GM21723 (cell line): ENCODE measurements at regions not wholly inside any gene's neighbourhood (a gene's known extent, or its start where the extent isn't known, plus 50 kb on each side); places are given as distances from the start of the nearest gene placed in this dataset.
"Not testable (repeated sequence)": the region's sequence is repeated elsewhere in the genome, so short reads cannot be mapped to it uniquely, and the experiment has no call there.

Experiments
- ATAC-seq: cut with Tn5 transposase; IDR thresholded peaks from one replicate; pipeline ENCODE4 v1.9.1; 2021; ENCODE audit warnings: mild to moderate bottlenecking, moderate library complexity; ENCODE audit not compliant: unreplicated experiment

- no peak for ATAC-seq
Observed at GRCh38 chr4:187098429-187098828, 374.8 kb upstream of the FAT1 start.

DNA sequence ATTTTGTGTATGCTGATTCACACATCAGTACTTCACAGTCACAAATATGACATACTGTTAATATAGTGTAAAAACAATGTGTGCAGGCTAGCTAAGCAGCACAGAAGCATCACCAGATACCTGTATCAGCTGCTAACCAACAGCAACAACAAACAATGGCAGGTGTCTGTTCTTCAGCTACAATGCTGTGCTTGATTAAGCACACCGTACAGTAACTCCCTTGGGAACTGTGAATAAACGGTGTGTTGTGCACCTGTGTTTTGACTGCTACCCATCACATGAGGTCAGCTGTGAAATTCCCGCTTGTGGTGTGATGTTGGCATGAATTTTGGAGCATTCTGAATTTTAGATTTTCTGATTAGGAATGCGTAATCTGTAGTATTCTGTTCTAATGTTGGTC, 379.7 kb upstream of the FAT1 start:
- no peak for ATAC-seq

DNA sequence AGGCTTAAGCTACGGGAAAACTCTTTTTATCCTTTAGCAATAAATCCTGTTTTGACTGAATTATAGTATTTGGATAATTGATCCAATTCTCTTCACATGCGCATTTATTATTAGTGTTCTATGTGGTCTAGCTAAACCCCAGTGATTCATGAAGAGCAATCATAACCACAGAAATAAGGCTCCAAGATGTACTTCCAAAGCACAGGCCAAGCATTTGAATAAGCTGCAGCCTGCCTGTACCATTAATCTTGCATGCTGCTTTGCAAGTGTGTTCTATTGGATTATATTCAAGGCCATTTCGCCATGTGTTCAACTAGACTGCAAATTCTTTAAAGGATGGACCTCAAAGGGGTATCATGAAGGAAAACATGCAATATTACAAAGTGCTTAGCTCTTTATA, 385.2 kb upstream of the FAT1 start:
- ATAC-seq: no peak

DNA sequence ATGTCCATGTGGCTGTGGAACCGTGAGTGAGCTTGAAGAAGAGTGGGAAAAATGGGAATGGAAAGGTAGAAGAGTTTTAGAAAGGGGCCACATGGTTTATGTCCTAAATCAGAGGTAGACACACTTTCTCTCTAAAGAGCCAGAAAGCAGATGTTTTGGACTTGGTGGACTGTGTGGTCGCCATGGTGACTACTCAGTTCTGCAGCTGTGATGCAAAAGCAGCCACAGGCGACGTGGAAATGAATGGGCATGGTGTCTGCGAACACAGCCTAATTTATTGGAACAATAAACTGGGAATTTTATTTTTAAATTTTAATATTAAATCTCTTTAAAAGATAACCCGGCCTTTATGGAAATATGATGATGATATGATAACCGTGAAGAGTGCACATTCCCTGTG, 386.0 kb upstream of the FAT1 start:
- no peak for ATAC-seq

- ATAC-seq: no peak
Observed at GRCh38 chr4:187118166-187118565, 394.5 kb upstream of the FAT1 start.

GRCh38 chr4:187118602-187119120, 395.0 kb upstream of the FAT1 start:
- no peak for ATAC-seq

DNA sequence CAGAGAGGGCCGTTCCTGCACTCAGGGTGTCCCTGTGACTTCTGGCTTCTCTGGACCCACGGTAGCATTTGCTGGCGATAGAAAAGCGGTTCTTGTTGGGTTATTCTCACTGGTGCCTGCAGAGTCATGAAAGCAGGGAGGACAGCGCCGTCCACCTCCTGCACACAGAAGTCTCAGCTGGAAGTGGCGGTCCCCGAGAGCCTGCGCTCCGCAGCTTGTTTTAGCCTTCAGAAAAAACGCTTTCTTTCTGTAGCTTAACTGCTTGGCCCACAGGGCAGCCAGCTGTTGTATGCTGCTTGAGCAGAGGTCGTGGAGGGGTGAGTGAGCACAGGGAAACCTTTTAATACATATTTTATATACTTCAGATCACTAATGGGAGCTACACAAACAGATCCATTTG, 400.7 kb upstream of the FAT1 start:
- no peak for ATAC-seq

GRCh38 chr4:187125062-187125461, 401.4 kb upstream of the FAT1 start:
- ATAC-seq: no peak

GRCh38 chr4:187127456-187127855, 403.8 kb upstream of the FAT1 start:
- ATAC-seq: no peak

GRCh38 chr4:187128222-187128621, 404.6 kb upstream of the FAT1 start:
- ATAC-seq: no peak

DNA sequence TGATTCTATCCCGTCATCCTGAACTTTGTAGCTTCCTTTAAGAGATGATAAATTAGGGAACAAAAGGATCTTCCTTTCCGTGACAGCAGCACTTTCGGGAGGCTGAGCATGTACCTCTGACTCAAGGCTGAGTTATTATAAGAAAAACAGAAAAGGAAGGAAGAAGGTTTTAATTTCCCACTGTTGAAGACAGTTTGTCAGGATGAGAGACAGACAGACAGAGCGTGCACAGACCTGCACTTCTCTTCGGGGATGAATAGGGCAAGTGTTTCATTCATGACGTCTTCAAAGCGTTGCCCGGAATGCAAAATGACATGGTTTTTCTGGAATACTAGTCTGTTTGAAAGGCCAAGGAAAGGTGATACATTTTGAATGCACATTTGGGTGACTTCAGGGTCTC, 405.3 kb upstream of the FAT1 start:
- no peak for ATAC-seq

DNA sequence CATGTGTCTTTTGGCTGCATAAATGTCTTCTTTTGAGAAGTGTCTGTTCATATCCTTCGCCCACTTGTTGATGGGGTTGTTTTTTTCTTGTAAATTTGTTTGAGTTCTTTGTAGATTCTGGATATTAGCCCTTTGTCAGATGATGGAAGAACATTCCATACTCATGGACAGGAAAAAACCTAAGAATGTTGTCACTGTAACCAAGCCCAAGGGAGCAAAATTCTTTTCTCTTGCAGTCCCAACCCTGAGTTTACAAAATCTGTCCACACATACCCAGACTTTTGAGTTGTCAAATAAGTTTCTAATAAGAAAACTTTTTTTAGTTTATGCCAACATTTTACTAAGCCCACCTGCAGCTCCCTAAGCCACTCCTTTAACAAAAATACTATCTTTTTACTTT, 408.2 kb upstream of the FAT1 start:
- ATAC-seq: not testable (repeated sequence)

DNA sequence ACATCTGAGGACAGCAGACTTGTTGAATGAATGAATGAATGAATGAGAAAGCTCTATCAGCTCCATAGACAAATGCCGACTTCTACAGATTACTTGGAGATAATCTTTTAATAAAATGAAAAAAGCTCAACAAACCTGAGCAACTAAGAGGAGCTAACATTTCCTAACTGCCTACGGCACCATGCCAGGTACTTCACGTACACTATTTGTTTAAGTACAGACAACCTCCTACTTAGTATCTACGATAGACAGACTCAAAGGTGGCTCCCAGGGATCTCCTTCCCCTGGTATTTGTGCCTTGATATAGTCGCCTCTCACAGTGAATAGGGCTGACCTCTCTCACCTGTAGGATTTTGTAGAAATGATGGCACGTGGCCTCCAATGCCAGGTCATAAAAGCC, 412.2 kb upstream of the FAT1 start:
- no peak for ATAC-seq

GRCh38 chr4:187139141-187139540, 415.5 kb upstream of the FAT1 start:
- no peak for ATAC-seq

GRCh38 chr4:187141101-187141500, 417.4 kb upstream of the FAT1 start:
- ATAC-seq: no peak

DNA sequence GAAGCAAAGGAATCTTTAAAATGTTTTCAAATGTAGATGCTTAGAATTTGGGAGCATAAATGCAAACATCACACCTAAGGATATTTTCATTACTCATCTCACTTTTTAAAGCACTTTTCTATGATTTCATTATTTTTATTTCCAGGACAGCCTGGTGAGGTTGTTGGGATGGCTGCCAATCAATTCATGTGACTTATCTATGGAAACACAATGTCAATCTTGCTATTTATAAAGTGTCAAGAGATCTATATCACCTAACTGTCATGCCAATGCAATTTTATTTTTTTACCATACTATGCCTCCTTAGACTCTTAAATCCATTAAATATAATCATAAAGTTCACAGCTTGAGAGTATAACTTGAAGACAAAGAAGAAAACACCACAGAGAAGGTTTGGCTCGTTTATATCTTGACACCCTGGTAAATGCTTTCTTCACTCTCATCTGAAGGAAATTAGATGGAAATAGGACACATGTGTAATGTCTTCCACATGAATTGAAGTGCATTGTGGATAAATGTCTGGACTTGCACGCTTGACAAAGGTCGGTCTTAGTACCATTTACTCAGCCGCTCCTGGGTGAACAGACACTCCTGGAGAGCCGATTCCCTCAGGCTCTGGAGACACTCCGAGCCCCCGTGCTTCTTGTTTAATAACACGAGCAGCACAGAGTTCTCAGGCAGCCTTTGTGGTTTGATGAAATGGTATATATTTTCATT, 425.7 kb upstream of the FAT1 start:
- no peak for ATAC-seq

- no peak for ATAC-seq
Observed at GRCh38 chr4:187157380-187157958, 433.8 kb upstream of the FAT1 start.

DNA sequence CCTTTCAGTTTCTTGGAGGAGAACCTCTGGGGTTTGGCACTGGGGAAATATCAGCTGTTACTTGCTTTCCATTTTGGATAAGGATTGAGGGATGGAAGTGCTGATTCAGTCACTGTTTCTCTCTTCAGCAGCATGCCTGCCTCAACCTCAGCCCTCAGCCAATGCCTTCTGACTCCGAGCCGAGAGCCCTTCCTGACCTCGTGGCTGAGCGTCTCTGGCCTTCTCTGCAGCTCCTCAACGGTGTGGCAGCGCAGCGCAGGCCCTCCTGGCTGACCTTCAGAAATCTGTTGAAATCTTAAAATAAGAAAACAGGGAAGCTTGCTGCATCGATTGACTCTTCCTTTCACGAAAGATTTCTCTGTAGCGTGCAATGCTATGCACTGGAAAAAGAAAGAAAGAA, 434.3 kb upstream of the FAT1 start:
- ATAC-seq: no peak

DNA sequence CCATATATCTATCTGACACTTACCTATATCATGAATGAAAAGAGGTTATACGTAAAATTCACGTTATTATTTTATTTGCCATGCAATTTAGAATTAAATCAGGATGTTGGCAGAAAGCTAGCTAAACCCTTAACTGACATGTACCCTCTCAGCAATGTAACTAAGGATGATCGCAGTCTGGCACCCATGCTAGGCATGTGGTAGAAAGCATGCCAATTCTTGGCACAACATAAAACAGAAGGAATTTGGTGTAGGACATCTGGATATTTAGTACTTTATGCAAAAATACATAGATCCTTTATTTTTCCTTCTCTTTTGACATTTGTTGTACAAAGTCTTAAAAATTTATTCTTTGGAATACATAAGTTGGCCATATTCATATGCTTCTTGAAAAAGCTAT, 436.8 kb upstream of the FAT1 start:
- ATAC-seq: no peak

DNA sequence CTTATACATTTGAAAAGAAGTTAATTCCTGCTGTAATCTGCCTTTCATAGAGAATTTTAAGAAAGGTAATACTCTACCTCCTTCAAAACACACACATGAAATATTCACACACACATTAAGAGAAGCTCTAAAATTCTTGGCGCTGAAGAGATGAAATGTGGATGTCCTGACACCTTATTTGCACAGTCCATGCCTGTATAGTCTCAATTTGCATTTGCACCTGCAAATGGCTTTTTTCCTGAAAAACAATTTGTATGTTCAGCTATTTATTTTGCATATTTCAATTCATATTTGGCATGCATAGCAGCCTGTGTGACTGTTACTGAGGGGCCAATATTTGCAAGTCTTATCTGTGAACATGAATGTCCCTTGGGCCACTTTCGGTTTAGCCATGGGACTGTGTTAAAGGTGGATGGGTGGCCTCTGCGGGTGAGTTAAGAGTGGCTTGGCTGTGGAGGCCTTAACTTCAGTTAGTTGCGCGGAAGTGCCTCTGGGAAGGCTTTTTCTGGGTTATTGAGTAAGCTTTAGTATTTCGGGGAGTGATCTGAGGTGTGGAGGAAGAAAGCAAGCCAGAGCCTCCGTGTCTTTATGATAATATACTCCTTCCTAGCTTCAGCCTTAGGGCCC, 443.3 kb upstream of the FAT1 start:
- ATAC-seq: no peak

DNA sequence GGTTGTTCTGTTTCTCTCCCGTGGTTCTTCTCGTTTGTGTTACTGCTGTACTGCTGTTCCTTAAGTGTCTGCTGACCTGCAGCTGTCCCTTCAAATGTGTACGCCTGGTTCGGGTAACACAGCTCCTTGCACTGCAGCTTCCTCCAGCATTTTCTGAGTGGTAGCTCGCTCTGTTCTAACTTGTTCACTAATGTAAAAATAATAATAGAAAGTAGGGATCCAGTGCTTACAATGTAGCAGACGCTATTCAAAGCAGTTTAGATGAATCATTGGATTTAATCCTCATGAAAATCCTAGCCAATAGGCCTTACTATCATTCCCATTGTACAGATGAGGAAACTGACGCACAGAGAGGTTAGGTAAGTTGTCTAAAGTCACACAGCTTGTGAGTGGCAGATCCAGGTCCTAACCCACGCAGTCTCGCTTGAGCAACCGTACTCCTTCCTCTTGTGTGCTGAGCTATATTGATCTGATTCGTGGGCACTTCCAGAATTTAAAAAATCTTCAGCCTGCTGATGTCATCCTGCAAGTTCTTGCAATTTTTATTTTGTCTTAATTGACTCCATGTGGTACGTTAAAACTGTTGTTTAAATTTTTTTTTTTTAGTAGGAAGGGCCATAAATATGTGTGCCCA, 448.2 kb upstream of the FAT1 start:
- ATAC-seq: no peak

GRCh38 chr4:187172340-187172761, 448.7 kb upstream of the FAT1 start:
- no peak for ATAC-seq
